ENCODE measurements at regions not wholly inside any gene's neighbourhood (a gene's known extent, or its start where the extent isn't known, plus 50 kb on each side); places are given as distances from the start of the nearest gene placed in this dataset.

DNA sequence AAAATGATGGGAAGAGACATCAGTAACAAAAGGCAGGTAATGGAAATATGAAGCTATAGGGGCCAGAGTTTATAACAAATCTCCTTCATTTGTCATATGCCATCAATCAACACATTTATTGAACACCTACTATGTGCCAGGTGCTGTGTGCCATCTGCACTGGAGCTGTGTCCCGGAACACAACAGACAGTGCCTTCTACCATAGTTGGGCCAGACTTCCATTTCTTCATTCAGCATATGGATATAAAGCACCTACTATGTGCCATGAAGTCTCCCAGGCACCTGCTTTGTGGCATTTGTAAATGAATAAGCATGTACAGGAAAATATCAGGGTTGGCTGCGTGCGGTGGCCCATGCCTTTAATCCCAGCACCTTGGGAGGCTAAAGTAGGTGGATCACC, 112.5 kb upstream of the ERCC6L2 start:
- TF ChIP-seq RAD21 (IDR thresholded peaks at IDR 0.05; ENCODE audit: low read length) (no peak), CTCF (conservative IDR thresholded peaks at IDR 0.05; ENCODE audit: low read depth, low read length) (no peak), POLR2A (IDR thresholded peaks at IDR 0.05; ENCODE audit: low read depth, low read length) (no peak), MXI1 (IDR thresholded peaks at IDR 0.05; ENCODE audit: borderline replicate concordance, low read depth, low read length) (no peak), RCOR1 (IDR thresholded peaks at IDR 0.05; ENCODE audit: insufficient replicate concordance, low read length) (no peak), CEBPB (IDR thresholded peaks at IDR 0.05; ENCODE audit: low read depth, low read length) (no peak), FOS (IDR thresholded peaks at IDR 0.05; ENCODE audit: low read depth, low read length) (no peak)
- TF ChIP-seq, protein P1, sequence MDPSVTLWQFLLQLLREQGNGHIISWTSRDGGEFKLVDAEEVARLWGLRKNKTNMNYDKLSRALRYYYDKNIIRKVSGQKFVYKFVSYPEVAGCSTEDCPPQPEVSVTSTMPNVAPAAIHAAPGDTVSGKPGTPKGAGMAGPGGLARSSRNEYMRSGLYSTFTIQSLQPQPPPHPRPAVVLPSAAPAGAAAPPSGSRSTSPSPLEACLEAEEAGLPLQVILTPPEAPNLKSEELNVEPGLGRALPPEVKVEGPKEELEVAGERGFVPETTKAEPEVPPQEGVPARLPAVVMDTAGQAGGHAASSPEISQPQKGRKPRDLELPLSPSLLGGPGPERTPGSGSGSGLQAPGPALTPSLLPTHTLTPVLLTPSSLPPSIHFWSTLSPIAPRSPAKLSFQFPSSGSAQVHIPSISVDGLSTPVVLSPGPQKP (IDR thresholded peaks at IDR 0.05; ENCODE audit: borderline replicate concordance, low read depth, low read length) = no peak
